IPS-20b (cell line): ENCODE measurements at regions not wholly inside any gene's neighbourhood (a gene's known extent, or its start where the extent isn't known, plus 50 kb on each side); places are given as distances from the start of the nearest gene placed in this dataset.

Experiments
- H3K27ac ChIP-seq: one replicate; pipeline ENCODE4 v1.5.1; 2013; ENCODE audit warnings: low read length
- H3K27me3 ChIP-seq: 2 replicates; pipeline ENCODE4 v1.6.1; 2013; ENCODE audit warnings: mild to moderate bottlenecking, low read length, inconsistent platforms; ENCODE audit not compliant: insufficient read depth
- H3K36me3 ChIP-seq: 2 replicates; pipeline ENCODE4 v1.6.1; 2013; ENCODE audit warnings: low read depth, mild to moderate bottlenecking, inconsistent platforms, low read length, moderate library complexity; ENCODE audit not compliant: insufficient read depth
- H3K4me1 ChIP-seq: 2 replicates; pipeline ENCODE4 v1.6.1; 2013; ENCODE audit warnings: mild to moderate bottlenecking, control low read depth, inconsistent platforms, low read length, moderate library complexity; ENCODE audit not compliant: insufficient read depth
- H3K4me3 ChIP-seq: 2 replicates; pipeline ENCODE4 v1.5.1; 2013; ENCODE audit warnings: mild to moderate bottlenecking, low read length, inconsistent platforms
- H3K9ac ChIP-seq: 2 replicates; pipeline ENCODE4 v1.6.1; 2013; ENCODE audit warnings: low read depth, mild to moderate bottlenecking, inconsistent platforms, low read length, moderate library complexity
- H3K9me3 ChIP-seq: 2 replicates; pipeline ENCODE4 v1.6.1; 2013; ENCODE audit warnings: mild to moderate bottlenecking, low read depth, low read length, inconsistent platforms; ENCODE audit not compliant: insufficient read depth

DNA sequence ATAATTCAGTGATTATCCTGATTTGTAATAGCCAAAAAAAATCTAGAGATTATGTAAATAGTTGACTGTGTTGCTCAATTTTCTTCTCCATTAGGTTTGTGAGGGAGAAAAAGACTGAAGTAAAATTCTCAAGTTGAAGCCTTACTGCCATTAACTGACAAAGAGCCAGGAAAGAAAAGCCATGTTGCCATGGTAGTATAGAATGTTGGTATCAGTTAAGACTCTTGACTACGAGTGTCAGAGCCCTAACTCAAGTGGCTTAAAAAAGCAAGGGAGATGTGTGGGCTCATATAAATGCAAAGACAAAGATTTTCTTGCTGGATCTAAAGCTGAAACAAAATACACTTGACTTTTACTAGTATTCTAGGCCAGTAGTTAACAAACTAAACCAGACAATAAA, 571.7 kb downstream of the KCTD16 start:
- Histone ChIP-seq H3K36me3 (no peaks in the 10 kb centered on the region), H3K4me3 (no peak overlapping the region), H3K27me3 (no peaks in the 10 kb centered on the region)

DNA sequence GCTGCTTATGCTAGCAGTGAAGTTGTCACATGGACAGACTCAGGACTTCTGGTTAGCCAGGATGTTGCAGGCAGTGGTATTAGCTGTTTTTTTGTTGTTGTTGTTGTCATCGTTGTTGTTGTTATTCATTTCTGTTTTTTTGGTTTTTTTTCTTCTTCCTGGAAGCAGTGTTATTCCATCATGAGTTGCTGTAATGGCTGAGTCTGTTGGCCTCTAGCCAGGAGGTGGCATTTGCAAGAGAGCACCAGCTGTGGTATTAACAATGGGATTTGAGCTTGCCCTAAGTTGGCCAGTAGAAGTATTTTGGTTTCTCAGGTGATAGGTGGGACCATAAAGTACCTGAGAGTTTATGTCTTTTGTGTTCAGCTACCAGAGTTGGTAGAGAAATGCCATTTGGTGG, 561.1 kb downstream of the KCTD16 start:
- Histone ChIP-seq H3K9ac (no peak overlapping the region), H3K9me3 (peaks cover 9% of the 10 kb centered on the region; the same call in 1 of the 2 replicates), H3K4me1 (no peaks in the 10 kb centered on the region), H3K27me3 (no peaks in the 10 kb centered on the region), H3K27ac (no peak overlapping the region), H3K4me3 (no peak overlapping the region), H3K36me3 (no peaks in the 10 kb centered on the region)

More for the DNA sequence above, 571.7 kb downstream of the KCTD16 start:
- H3K27ac ChIP-seq: no peak overlapping the region
- no peaks in the 10 kb centered on the region for H3K4me1 ChIP-seq
- no peak overlapping the region for H3K9ac ChIP-seq
- H3K9me3 ChIP-seq: no peaks in the 10 kb centered on the region

- H3K27ac ChIP-seq: no peak overlapping the region
- no peaks in the 10 kb centered on the region for H3K4me1 ChIP-seq
- no peaks in the 10 kb centered on the region for H3K27me3 ChIP-seq
- no peaks in the 10 kb centered on the region for H3K36me3 ChIP-seq
- no peak overlapping the region for H3K9ac ChIP-seq
- no peaks in the 10 kb centered on the region for H3K9me3 ChIP-seq
- no peak overlapping the region for H3K4me3 ChIP-seq
Observed at GRCh38 chr5:144712090-144712489, 541.4 kb downstream of the KCTD16 start.

DNA sequence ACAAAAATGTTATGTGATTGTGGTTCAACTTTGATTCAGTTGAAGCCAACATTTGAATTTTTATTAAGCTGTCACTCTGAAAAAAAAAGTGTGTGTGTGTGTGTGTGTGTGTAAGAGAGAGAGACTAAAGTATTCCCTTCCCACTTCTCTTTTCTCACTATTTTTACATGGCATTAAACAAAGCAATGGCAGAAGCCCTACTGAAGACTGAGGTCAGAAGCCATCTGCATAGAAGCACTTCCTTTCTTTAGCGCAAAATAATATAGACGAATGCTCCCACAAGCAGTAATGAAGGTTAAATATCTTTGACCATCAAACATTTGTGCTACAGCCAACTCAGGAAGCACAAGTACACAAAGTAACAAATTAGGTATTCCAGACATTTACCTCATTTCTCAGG, 540.5 kb downstream of the KCTD16 start:
- no peaks in the 10 kb centered on the region for H3K9me3 ChIP-seq
- H3K4me3 ChIP-seq: no peak overlapping the region
- H3K27ac ChIP-seq: no peak overlapping the region
- H3K9ac ChIP-seq: no peak overlapping the region
- H3K36me3 ChIP-seq: no peaks in the 10 kb centered on the region
- H3K4me1 ChIP-seq: no peaks in the 10 kb centered on the region
- no peaks in the 10 kb centered on the region for H3K27me3 ChIP-seq

GRCh38 chr5:144710637-144711036, 540.0 kb downstream of the KCTD16 start:
- no peak overlapping the region for H3K9ac ChIP-seq
- no peak overlapping the region for H3K4me3 ChIP-seq
- no peaks in the 10 kb centered on the region for H3K27me3 ChIP-seq
- no peaks in the 10 kb centered on the region for H3K4me1 ChIP-seq
- H3K9me3 ChIP-seq: no peaks in the 10 kb centered on the region
- H3K27ac ChIP-seq: no peak overlapping the region
- H3K36me3 ChIP-seq: no peaks in the 10 kb centered on the region

DNA sequence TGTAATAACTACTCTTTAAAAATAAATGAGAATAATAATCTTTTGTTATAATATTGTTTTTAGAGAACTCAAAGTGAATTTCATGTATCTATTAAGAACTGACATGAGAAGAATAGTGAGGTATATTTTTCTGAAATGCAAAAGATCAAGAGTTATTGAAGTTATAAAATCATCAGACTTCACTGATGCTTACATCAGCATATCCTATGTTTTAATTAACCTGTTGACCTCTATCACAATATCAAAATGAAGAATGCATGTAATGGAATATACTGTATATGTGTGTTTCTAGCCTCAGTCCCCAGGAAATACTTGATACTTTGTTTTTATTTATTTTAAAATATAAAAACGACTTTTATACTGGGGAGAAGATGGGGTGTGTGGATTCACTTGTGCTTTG, 533.1 kb downstream of the KCTD16 start:
- Histone ChIP-seq H3K27me3 (no peaks in the 10 kb centered on the region), H3K9ac (no peak overlapping the region), H3K4me1 (peaks cover 3% of the 10 kb centered on the region), H3K9me3 (no peaks in the 10 kb centered on the region), H3K4me3 (no peak overlapping the region), H3K36me3 (no peaks in the 10 kb centered on the region), H3K27ac (no peak overlapping the region)

GRCh38 chr5:144698484-144698883, 527.8 kb downstream of the KCTD16 start:
- Histone ChIP-seq H3K4me1 (peaks cover 12% of the 10 kb centered on the region), H3K9ac (no peak overlapping the region), H3K4me3 (0 out of 2 replicates have a peak overlapping the region, but pooled peaks have one; percentile 20), H3K27me3 (no peaks in the 10 kb centered on the region), H3K9me3 (no peaks in the 10 kb centered on the region), H3K27ac (no peak overlapping the region), H3K36me3 (no peaks in the 10 kb centered on the region)

DNA sequence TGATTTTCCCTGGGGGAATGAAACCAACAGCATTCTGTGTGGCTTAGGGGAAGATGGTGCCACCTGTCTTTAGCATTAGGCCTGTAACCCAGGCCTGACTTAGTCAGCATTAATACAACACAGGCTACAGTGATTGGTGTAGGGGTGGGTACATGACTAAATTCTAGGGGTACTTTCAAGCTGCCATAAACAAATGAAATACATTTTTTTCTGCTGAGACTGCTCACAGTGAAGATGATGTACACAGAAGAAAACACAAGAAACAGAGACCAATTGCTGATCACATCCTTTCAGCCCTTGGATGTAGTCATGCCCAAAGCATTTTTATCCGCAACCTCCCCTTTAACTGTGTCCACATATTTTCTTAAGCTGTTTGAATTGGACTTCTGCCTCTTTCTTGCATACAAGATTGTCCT, 527.2 kb downstream of the KCTD16 start:
- Histone ChIP-seq H3K4me1 (peaks cover 12% of the 10 kb centered on the region), H3K27ac (no peak overlapping the region), H3K9ac (no peak overlapping the region), H3K27me3 (no peaks in the 10 kb centered on the region), H3K36me3 (no peaks in the 10 kb centered on the region), H3K9me3 (no peaks in the 10 kb centered on the region), H3K4me3 (no peak overlapping the region)

GRCh38 chr5:144691936-144692335, 521.3 kb downstream of the KCTD16 start:
- no peak overlapping the region for H3K9ac ChIP-seq
- no peaks in the 10 kb centered on the region for H3K27me3 ChIP-seq
- H3K36me3 ChIP-seq: no peaks in the 10 kb centered on the region
- no peak overlapping the region for H3K27ac ChIP-seq
- H3K4me3 ChIP-seq: no peak overlapping the region
- no peaks in the 10 kb centered on the region for H3K9me3 ChIP-seq
- no peaks in the 10 kb centered on the region for H3K4me1 ChIP-seq

DNA sequence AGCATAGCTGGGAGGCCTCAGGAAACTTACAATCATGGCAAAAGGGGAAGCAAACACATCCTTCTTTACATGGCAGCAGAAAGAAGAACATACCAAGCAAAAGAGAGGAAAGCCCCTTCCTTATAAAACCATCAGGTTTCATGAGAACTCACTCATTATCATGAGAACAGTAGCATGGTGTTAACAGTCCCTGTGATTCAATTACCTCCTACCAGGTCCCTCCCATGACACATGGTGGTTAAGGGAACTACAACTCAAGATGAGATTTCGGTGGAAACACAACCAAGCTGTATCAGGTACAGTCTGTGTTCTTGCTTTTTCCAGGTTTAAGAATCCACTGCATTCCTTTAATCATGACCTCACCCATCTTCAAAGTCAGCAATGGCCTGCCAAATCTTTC, 514.2 kb downstream of the KCTD16 start:
- no peaks in the 10 kb centered on the region for H3K27me3 ChIP-seq
- no peaks in the 10 kb centered on the region for H3K36me3 ChIP-seq
- no peak overlapping the region for H3K4me3 ChIP-seq
- no peak overlapping the region for H3K27ac ChIP-seq
- H3K9ac ChIP-seq: no peak overlapping the region
- H3K4me1 ChIP-seq: no peaks in the 10 kb centered on the region
- H3K9me3 ChIP-seq: no peaks in the 10 kb centered on the region

DNA sequence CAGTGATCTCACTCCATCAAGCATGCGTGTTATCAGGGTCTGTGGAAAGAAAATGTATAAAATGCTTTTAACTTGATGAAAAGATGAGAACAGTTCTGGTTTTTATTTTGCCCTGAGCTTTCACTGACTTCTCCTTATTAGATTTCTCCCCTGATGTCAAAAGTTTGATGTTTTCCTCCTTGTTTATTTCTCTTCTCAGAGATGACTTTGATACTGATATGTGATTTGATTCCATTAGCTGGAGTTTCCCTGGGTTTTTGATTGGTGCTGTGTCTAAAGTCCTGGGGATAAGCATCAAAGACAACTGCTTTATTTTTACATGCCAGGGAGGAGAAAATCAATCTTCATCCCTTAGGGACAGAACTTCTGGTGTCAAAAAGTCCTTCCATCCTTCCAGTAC, 510.0 kb downstream of the KCTD16 start:
- Histone ChIP-seq H3K4me3 (no peak overlapping the region), H3K9me3 (no peaks in the 10 kb centered on the region), H3K36me3 (no peaks in the 10 kb centered on the region), H3K4me1 (no peaks in the 10 kb centered on the region), H3K9ac (no peak overlapping the region), H3K27me3 (no peaks in the 10 kb centered on the region), H3K27ac (no peak overlapping the region)

GRCh38 chr5:144671066-144671465, 500.4 kb downstream of the KCTD16 start:
- H3K9me3 ChIP-seq: no peaks in the 10 kb centered on the region
- no peak overlapping the region for H3K4me3 ChIP-seq
- no peak overlapping the region for H3K9ac ChIP-seq
- no peaks in the 10 kb centered on the region for H3K36me3 ChIP-seq
- H3K4me1 ChIP-seq: no peaks in the 10 kb centered on the region
- H3K27me3 ChIP-seq: no peaks in the 10 kb centered on the region
- no peak overlapping the region for H3K27ac ChIP-seq
